Activated T-cell treated with anti-CD3 and anti-CD28 coated beads for 4 hours (primary cell): ENCODE measurements at regions not wholly inside any gene's neighbourhood (a gene's known extent, or its start where the extent isn't known, plus 50 kb on each side); places are given as distances from the start of the nearest gene placed in this dataset.
"Not testable (repeated sequence)": the region's sequence is repeated elsewhere in the genome, so short reads cannot be mapped to it uniquely, and the experiment has no call there.

Experiments used
- DNase-seq: peaks from one replicate; pipeline ENCODE4 v3.0.0-alpha.2; 2020

- DNase-seq = no peak
Observed at GRCh38 chr10:8640301-8640700, 585.8 kb downstream of the GATA3 start.

- no peak for DNase-seq
Observed at GRCh38 chr10:8640878-8641277, 586.4 kb downstream of the GATA3 start.

- no peak for DNase-seq
Observed at GRCh38 chr10:8656261-8656660, 601.8 kb downstream of the GATA3 start.

- DNase-seq = no peak
Observed at GRCh38 chr10:8659982-8660381, 605.5 kb downstream of the GATA3 start.

- no peak for DNase-seq
Observed at GRCh38 chr10:8661886-8662285, 607.4 kb downstream of the GATA3 start.

- no peak for DNase-seq
Observed at GRCh38 chr10:8663131-8663530, 608.6 kb downstream of the GATA3 start.

- DNase-seq = no peak
Observed at GRCh38 chr10:8665322-8665721, 610.8 kb downstream of the GATA3 start.

GRCh38 chr10:8670461-8670860 lies 616.0 kb downstream of the GATA3 start:
- DNase-seq = no peak

- DNase-seq = no peak
Observed at GRCh38 chr10:8674230-8674629, 619.7 kb downstream of the GATA3 start.

GRCh38 chr10:8677642-8678041 lies 623.2 kb downstream of the GATA3 start:
- DNase-seq = no peak

GRCh38 chr10:8684916-8685315 lies 630.4 kb downstream of the GATA3 start:
- DNase-seq = not testable (repeated sequence)

GRCh38 chr10:8688881-8689280 lies 634.4 kb downstream of the GATA3 start:
- DNase-seq = no peak

- no peak for DNase-seq
Observed at GRCh38 chr10:8691498-8692017, 637.1 kb downstream of the GATA3 start.

GRCh38 chr10:8693635-8694034 lies 639.1 kb downstream of the GATA3 start:
- not testable (repeated sequence) for DNase-seq

- DNase-seq = no peak
Observed at GRCh38 chr10:8696746-8697145, 642.3 kb downstream of the GATA3 start.

- no peak for DNase-seq
Observed at GRCh38 chr10:8700689-8701088, 646.2 kb downstream of the GATA3 start.

- no peak for DNase-seq
Observed at GRCh38 chr10:8702181-8702580, 647.7 kb downstream of the GATA3 start.

GRCh38 chr10:8705415-8705814 lies 650.9 kb downstream of the GATA3 start:
- DNase-seq = no peak

GRCh38 chr10:8712656-8713055 lies 658.2 kb downstream of the GATA3 start:
- DNase-seq = no peak

GRCh38 chr10:8719971-8720370 lies 665.5 kb downstream of the GATA3 start:
- no peak for DNase-seq

GRCh38 chr10:8721650-8722049 lies 667.2 kb downstream of the GATA3 start:
- DNase-seq = no peak

- no peak for DNase-seq
Observed at GRCh38 chr10:8722835-8723234, 668.3 kb downstream of the GATA3 start.

GRCh38 chr10:8725343-8725742 lies 670.9 kb downstream of the GATA3 start:
- no peak for DNase-seq

GRCh38 chr10:8726084-8726778 lies 671.7 kb downstream of the GATA3 start:
- no peak for DNase-seq

- no peak for DNase-seq
Observed at GRCh38 chr10:8726779-8727084, 672.2 kb downstream of the GATA3 start.
